ENCODE measurements at regions not wholly inside any gene's neighbourhood (a gene's known extent, or its start where the extent isn't known, plus 50 kb on each side); places are given as distances from the start of the nearest gene placed in this dataset.

DNA sequence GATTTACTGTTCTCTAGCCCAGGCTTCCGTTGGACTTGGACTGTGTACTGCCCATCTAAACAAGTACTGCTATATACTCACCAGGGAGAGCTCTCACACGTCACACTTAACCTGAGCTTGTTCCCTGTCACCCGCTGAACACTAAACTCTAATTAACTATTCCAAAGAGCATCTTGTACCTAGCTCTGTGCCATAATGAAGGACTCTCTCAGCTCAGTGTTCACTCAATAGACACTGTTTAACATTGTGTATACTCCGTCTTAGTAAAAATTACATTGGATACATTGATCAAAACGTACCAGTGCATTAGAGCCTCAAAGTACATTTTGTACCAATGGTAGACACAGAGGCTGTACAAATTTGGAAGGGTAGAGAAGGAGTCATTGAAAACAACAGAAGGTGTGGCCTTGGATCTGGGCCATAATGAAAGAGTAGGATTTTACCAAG is 55.4 kb upstream of the EPHA7 start:
- no peak for FAIRE-seq

DNA sequence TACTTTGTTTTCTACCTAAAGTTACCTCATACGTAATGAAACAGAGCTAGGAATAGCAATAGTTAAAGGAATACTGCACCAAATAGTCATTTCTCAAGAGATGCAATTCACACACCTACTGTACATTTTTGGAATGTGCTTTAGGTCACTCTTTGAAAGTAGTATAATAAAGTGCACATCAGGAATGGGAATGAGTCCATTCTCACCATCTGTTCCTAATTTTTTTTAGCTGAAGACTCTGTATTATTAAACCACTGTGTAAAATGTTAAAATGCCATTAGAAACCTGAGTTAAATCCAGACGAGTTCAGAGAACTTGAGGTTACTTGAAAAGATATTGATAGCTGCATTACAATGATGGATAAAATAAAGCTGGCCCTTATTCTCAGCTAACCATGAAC is 51.9 kb upstream of the EPHA7 start:
- FAIRE-seq: no peak
